ENCODE measurements at regions not wholly inside any gene's neighbourhood (a gene's known extent, or its start where the extent isn't known, plus 50 kb on each side); places are given as distances from the start of the nearest gene placed in this dataset.
A peak's percentile ranks its signal among the peaks of the same experiment; 100 is the strongest.
"Not testable (repeated sequence)": the region's sequence is repeated elsewhere in the genome, so short reads cannot be mapped to it uniquely, and the experiment has no call there.

DNA sequence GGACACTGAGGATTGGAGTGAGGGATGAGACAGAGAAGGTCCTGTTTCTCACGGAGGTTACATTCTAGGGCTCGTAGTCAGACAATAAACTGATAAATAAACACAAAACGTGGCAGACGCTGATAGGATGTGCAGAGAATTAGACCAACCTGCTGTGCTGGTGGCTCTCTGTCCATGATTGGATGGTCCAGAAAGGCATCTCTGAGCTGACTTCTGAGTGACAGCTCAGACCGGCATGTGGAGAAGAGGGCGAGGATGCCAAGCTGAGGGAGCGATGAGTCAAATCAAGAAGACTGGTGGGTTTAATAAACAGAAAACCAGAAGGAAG, 132.3 kb upstream of the TAF11L2 start:
- no peak for DNase-seq

DNA sequence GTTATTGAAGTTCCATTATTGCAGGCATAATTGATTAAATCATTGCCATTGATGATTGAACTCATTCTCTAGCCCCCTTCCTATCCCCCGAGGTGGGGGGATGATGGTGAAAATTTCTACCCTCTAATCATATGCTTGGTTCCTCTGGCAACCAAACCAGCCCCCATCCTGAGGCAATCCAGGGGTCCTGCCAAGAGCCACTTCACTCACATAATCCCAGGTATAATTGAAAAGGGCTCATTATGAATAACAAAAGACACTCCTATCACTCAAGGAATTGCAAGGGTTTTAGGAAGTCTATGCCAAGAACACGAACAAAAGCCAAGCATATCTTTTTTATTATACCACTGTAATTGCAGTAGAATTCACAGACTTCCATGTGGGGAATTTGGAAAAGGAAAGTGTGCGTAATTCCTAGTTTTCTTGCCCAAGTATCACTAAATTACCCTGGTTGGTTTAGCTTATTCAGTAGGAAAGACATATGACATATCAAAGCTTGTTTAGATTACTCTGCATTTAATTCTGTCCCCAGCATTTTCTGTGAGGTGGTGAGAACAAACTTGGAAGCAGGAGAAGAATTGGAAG, 130.7 kb upstream of the TAF11L2 start:
- no peak for DNase-seq

DNA sequence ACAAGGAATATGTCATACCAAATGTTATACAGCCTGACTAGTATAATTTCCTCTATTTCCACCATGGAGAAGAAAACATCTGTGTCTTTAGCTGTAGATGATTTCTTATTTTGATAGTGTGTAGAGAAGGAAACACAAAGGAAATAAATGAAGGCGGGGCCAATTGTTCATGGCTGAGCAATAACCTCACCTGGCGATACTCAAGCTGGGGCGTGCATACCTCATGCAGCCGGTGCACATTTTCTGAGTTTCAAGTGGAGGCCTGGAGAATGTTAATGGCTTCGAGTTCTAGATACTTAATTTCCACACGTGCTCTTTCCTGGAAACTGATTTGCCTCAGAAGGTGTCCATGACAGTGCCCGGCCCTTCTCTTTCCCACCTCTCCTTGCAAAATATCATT, 127.4 kb upstream of the TAF11L2 start:
- no peak for DNase-seq

DNA sequence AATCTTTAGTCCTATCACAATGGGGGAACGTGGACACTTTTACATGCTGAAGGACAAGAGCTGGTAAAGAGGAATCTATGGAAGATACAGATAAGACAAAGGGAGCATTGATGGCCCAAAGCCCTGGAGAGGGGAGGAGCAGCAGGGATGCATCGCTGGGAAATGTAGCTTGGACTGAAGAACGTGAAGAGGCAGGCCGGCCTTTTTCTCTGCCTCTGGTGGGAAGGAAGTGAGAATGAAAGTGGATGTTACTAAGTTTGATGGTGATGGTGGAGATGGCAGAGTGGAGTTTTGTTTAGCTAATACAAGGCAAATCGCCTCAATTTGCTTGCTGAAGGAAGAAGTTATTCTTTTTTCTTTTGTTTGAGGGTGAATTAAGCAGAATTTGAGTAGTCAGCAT, 124.6 kb upstream of the TAF11L2 start:
- DNase-seq, result no peak

DNA sequence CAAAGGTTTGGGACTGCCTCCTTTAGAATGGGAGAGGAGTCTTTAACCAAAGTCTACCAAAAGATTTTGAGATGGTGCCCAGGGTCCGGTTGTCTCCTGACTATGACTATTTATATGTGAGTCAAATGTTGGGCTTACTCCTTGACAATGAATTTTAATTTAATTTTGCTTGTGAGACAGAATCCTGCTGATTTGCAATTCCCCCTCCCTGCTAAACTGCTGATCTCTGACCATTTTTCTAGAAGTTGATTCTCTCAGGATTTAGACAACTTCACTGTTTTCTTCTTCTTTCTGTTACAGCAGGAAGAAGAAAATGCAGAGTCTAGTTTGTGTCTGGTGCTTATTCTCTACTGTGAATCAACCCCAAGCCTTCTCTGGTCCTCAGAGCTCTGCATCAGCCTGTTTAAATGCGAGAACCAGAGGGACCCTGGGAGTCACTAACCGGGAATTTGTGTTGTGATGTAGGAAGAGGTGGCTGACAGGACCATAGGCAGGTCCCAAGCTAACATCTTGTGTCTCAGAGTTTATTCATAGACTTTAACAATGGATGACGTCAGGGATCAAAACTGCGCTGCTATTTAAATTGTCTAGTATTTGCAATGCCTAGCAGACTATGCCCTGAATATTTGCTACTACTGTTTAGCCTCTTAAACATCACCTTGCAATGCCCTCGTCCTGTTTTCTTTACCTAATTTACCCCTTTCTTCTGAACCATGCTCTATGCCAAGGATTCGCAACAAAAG, 124.0 kb upstream of the TAF11L2 start:
- DNase-seq, result no peak

DNA sequence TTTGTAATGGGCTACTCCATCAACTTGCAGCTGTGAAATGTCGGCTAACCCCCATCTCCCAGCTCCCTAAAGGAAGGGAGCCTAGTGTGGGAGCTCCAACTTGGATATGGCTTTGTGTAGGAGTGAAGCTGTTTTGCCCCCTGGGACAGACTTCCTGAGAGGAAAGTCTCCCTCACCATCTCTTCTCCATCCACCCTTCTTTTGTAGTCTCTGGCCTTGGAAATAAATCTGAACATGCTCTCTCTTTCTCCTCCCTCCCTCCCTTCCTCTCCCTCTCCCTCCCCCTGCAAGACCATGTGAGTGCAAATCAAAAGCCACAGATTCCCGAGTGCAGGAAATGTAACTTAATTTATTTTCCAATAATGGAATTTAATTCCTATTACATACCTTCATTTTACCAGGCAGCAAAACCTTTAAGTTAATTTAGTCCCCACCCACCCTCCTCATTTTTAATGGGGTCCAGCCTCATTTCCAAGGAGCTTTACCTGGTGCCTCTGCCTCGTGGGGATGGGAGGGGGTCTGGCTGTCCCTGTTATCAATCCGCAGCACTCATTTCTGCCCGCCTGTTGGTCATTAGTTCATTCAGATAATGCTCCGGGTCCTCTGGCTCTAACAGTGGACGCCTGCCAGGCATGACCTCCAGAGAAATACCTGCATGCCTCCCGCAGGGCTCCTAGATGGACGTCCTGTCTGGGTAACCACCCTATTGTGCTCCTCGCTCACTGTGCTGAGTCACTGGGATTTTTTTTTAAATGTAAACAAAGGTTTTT, 122.9 kb upstream of the TAF11L2 start:
- no peak for DNase-seq

DNA sequence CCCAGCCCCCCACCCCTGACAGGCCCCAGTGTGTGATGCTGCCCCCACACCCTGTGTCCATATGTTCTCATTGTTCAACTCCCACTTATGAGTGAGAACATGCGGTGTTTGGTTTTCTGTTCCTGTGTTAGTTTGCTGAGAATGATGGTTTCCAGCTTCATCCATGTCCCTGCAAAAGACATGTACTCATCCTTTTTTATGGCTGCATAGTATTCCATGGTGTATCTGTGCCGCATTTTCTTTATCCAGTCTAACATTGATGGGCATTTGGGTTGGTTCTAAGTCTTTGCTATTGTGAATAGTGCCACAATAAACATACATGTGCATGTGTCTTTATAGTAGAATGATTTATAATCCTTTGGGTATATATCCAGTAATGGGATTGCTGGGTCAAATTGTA, 122.1 kb upstream of the TAF11L2 start:
- not testable (repeated sequence) for DNase-seq

DNA sequence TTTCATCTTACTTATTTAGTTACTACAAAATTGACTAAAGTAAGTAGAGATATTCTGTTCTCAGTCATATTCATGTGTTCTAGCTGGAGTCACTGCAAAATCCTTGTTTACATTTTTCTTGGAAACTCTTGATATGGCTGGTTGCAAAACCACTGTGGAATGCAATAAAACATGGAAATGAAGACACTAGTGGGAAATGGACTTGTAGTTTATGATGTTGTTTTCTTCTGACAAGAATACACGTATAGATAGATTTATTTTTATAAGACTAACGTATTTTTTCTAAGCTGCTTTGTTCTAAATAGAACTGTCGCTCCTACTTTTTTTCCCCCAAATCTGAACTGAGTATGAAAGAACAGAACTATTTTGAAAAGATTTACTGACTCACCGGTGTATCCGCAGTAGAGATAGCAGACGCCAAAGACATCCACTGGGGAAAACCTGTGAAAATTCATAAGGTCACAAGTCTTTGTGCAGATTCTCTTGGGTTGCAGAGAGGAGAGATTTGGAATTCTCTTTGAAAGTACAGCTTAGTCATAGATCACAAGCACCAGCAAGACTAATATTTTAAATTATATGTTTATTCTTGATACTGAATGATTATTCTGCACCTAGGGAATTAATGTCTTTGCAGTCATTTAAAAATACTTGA, 119.6 kb upstream of the TAF11L2 start:
- DNase-seq, result no peak

DNA sequence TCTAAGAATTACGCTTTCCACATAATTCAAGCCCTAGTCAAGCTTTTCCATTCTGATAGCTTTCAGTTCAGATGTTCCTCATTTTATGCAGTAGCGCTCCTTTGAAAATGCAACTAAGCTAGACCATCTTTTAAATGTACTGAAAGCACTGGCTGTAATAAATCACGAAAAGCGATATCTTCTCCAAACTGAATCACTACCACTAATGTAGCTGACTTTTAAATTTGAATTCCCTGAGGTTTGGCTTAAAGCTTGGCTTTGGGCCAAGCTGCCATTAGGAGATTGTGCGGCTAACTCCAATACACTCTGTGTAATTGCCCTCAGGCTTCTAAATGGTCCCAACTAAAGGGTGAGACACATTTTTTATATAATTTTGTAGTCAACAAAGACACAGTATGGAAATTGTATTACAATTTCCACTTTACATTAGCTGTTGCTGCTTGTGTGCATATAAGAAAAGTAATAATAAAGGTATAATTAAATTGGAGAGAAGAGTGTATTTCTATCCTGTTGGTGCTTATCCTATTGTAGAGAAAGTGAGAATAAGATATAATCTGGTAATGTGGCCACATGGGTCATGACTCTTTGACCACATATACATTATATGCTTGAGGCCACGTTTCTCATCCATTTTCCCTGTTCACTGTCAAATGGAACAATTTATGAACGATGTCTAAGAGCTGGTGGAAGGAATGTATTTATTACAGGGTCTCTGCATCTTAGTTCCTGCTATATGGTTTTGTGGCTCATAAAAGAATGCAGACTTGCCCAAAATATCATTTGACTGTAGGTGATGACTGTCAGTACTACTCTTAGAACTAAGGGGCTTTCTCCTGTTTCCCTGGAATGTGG, 118.7 kb upstream of the TAF11L2 start:
- DNase-seq, result no peak

DNA sequence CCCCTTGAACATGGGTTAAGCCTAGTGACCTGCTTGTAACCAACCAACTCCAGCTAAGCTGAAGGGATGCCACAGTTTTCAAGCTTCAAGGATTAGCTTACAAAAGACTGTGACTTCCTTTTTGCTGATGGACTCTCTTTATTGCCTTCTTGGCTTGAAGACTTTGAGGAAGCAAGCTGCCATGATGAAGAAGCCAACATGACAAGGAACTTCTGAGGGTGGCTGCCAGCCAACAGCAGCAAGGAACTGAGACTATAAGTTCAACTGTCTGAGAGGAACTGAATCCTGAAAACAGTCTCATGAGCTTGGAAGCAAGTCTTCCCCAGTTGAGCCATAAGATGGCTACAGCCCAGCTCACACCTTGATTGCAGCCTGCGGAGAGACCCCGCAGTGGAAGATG, 116.1 kb upstream of the TAF11L2 start:
- DNase-seq, result peak; percentile 94

DNA sequence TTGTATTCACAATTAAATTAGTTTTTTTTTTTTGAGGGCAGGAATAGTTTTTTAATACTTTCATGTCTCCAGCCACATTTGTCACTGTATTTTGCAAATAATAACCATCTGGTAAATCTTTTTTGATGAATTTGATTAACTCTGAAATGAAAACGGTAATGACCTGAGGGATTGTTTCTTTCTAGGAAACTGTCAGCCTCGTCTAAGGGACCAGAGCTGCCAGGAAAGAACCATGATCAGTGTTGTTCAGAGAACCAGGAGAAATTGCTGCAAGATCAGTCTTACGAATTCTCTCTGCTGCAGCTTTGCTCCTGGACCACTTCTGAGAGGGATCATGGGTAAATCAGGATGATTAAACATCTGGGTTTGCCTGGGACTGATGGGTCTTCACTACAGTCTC, 114.5 kb upstream of the TAF11L2 start:
- DNase-seq, result no peak

DNA sequence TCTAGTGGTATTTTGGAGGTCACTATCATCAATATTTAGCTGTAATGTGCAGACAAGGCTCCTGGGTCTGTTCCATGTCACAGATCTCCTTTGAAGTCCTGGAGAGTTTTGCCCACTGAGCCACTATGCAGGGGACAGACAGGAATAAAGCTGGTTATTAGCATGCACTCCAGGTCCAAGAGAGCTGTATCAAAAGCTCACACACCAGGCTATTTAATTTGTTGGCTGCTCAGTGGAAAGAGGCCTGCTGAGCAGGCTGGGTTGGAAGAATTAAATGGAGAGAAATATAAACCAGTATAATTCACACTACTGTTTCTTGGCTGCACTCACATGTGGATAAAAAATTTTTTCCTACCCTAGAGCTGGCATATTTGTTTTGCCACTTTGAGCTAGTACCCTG, 113.8 kb upstream of the TAF11L2 start:
- DNase-seq, result no peak

DNA sequence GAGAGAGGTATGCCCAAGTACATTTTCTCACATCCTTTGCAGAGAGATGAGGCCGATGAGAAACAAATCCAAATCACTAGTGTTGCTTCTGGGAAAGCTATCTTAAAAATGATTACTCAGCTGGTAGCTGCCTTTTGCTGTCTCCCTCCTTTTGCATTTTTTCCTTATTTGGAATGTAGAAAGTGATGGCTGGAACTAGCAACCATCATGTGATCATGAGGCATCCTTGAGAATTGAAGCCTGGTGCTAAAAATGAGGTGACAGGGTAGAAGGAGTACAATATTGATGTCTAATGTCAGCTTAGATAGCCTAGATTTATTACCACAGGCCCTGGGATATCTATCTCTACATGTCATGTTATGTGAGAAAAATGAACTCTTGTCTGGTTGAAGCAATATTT, 109.3 kb upstream of the TAF11L2 start:
- DNase-seq, result no peak

DNA sequence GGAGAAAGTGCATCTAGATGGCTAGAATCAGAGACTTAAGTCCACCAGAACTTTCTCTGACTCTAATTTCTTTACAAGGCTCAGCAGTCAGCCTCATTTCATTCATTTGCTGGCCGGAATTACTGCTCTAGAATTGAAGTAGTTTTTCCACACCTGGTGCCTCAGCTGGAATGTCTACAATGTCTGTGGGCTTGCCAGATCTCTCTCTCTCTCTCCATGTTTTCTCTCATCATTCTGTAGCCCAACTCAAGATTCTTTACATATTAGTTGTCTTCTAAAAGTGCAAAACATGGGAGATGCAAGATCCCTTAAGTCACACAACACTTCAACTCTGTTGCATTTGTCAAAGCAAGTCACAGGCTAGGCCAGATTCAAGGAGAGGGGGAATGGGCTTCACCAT, 103.9 kb upstream of the TAF11L2 start:
- DNase-seq, result no peak

DNA sequence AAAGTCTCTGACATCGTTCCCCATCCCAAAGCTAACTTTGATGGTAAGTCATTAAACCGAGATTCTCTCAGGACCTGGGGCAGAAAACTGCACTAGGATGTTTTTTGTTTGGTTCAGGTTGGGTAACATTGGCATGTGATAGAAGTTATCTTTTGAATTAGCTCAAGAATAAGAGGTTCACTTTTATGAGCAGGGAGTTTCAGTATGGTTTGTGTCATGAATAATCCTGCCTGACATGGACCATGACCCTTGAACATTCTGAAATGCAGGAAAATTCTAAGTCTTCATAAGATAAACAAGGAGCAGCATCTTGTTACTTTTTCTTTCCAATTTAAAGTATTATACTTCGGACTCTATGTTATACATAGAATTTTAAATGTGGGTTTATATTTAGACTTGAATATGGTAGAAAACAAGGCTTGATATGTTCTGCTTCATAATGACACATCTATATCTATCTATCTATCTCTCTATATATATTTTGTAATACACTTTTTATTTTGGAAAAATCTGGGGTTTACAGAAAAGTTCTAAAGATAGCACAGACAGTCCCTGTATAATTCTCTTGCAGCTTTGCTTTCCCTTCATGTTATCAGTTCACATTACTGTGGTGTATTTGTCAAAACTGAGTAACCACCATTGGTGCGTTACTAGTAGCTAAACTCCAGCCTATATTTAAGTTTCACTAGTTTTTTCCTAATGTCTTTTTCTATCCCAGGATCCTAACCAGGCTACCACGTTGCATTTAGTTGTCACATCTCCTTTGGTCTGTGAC, 102.7 kb upstream of the TAF11L2 start:
- DNase-seq, result no peak

DNA sequence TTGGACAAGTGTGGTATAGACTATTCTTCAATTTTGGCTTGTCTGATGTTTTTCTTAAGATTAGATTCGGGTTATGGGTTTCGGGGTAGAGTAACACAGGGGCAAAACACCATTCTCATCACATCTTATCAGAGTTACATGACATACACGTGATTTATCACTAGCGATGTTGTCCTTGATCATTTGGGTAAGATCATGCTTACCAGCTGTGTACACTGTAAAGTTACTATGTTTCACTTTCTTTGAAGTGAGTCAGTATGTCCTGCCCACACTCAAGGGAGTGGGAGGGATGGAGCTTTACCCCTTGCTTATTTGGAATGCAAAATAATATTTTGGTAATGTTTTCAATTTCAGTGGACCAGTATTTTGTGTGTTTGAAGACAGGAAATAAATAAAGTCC, 101.8 kb upstream of the TAF11L2 start:
- DNase-seq, result no peak

DNA sequence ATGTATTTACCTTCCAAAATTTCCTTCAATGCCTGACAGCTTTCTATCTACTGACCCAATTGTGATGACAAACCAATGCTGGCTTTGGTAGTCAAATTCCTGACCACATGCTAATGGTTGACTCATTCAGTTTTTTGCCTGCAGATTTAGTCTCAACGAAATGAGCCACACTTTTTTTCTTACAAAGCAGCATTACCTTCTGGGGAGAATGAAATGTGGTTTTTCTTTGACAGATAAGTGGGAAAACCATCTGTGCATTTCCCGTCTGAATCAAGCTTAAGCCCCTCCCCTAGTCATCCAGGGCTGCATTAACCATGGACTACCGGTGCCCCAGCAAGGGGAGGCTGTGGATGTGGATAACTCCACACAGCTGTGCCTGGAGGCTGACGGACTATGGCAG, 99.6 kb upstream of the TAF11L2 start:
- no peak for DNase-seq

DNA sequence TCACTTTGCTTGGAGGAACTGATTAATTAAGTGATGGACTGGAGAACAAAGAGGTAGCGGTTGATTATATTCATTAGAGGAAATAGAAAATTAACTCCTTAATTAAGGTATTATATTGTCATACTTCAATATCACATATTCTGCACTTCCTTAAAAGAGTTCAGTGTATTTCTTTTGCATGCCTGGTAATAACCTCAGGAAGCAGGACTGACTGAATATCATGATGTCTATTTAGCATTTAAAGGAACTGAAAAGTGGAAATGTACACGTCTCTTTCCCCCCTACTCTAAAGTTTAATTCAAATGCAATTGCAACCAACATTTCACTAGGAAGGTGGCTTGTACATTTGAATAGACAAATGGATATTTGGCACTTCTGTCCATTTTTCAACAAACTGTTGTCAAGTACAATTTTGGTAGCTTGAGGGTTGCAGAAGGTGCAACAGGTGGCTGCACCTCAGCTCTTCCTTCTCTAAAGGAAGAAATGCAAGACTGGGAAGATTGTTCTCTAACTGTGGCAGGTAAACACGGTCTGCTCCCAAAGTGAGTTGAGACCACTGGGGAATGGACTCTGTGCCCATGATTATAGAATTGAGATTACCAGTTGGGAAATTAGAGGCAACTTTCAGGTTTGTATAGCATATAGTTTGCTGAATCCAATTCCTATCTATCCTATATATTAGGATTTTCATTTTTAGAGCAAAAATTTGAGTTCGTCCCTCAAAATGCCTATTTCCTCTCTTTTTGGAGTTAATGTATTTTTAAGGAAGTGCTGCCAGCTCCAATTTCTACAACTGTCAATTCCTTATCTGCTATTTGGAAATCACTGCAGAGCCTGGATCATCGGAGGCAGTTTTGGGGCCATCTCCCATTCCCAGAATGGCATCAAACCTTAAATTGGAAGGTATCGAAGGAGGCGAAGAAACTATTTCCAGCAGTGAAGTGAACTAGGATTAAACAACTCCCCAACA, 98.9 kb upstream of the TAF11L2 start:
- peak in 1 of 2 donors; percentile 16 for DNase-seq

DNA sequence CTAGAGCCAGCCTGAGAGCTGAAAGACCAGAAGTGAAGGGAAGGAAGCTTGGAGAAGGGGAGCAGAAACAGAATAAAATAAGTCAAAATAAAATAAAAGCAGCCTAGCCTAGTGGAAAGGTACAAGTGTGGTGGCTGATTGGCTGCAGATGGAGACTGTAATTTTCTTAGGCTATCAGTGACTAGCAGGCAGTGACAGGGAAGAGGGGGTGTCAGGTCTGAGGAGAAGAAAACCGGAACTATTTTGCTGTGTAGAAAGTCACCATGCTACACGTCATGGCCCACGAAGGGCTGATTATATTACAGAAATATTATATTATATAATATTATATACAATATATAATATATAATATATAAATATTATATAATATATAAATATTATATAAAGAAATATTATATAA, 98.1 kb upstream of the TAF11L2 start:
- peak; percentile 21 to 37 for DNase-seq

DNA sequence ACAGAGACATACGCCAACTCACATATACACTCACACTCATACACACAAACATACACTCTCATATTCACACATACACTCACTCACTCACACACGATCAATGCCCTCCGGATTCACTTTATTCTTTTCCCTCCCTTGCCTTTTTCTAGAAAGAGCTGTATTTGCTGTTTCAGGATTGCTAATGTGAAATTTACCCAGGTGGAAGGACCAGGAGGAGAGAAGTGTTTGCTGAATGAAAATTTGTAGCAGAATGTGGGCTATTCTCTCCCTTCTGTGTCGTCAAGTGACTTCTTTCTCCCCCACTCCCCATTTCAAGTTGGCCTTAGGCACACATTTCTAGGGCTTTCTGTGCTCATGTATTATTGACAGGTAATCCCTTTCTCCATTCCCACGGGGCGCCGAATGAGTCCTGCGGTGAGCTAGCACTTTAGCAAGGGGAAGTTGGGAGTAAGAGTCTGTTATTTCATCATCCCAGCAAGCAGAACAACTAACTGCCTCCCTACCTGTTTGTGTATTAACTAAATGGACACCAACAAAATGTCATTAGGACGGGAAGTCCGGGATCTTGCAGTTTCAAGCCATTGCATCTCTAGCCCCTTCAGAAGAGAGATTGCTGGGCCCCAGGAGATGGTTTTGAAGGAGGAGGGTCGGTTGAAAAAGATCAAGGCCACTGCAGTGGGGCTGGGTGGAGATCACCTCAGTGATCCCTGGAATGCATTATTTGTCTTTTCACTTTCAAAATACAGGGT, 97.1 kb upstream of the TAF11L2 start:
- peak; percentile 34 to 35 for DNase-seq
